NCI-H460 (cell line): ENCODE measurements at regions not wholly inside any gene's neighbourhood (a gene's known extent, or its start where the extent isn't known, plus 50 kb on each side); places are given as distances from the start of the nearest gene placed in this dataset.

Experiments
- DNase-seq: peaks from one replicate; pipeline ENCODE4 v3.0.0-alpha.2; 2016; ENCODE audit warnings: low read depth; ENCODE audit errors: extremely low read depth

GRCh38 chr9:120151149-120151548 lies 428.8 kb downstream of the CDK5RAP2 start:
- DNase-seq, result no peak

- no peak for DNase-seq
Observed at GRCh38 chr9:120138955-120139354, 441.0 kb downstream of the CDK5RAP2 start.

GRCh38 chr9:120137186-120137840 lies 442.7 kb downstream of the CDK5RAP2 start:
- no peak for DNase-seq

- DNase-seq, result no peak
Observed at GRCh38 chr9:120136696-120137095, 443.3 kb downstream of the CDK5RAP2 start.

GRCh38 chr9:120117081-120117480 lies 462.9 kb downstream of the CDK5RAP2 start:
- DNase-seq, result no peak

- no peak for DNase-seq
Observed at GRCh38 chr9:120110520-120110919, 469.4 kb downstream of the CDK5RAP2 start.

- DNase-seq, result peak; percentile 62
Observed at GRCh38 chr9:120109242-120109641, 470.7 kb downstream of the CDK5RAP2 start.

GRCh38 chr9:120107138-120107537 lies 472.8 kb downstream of the CDK5RAP2 start:
- no peak for DNase-seq

GRCh38 chr9:120104771-120105170 lies 475.2 kb downstream of the CDK5RAP2 start:
- DNase-seq, result no peak

GRCh38 chr9:120100595-120100994 lies 479.4 kb downstream of the CDK5RAP2 start:
- no peak for DNase-seq

GRCh38 chr9:120099065-120099464 lies 480.9 kb downstream of the CDK5RAP2 start:
- DNase-seq, result no peak

GRCh38 chr9:120098584-120098983 lies 481.4 kb downstream of the CDK5RAP2 start:
- no peak for DNase-seq

GRCh38 chr9:120091206-120091605 lies 488.8 kb downstream of the CDK5RAP2 start:
- no peak for DNase-seq

- DNase-seq, result no peak
Observed at GRCh38 chr9:120080849-120081248, 499.1 kb downstream of the CDK5RAP2 start.

- DNase-seq, result no peak
Observed at GRCh38 chr9:120078112-120078511, 501.9 kb downstream of the CDK5RAP2 start.

- DNase-seq, result no peak
Observed at GRCh38 chr9:120071760-120072159, 508.2 kb downstream of the CDK5RAP2 start.

- no peak for DNase-seq
Observed at GRCh38 chr9:120066315-120066714, 513.7 kb downstream of the CDK5RAP2 start.

- DNase-seq, result no peak
Observed at GRCh38 chr9:120065151-120065550, 514.8 kb downstream of the CDK5RAP2 start.

- no peak for DNase-seq
Observed at GRCh38 chr9:120045011-120045410, 535.0 kb downstream of the CDK5RAP2 start.

GRCh38 chr9:120043448-120043847 lies 536.5 kb downstream of the CDK5RAP2 start:
- no peak for DNase-seq

GRCh38 chr9:120040896-120041295 lies 539.1 kb downstream of the CDK5RAP2 start:
- no peak for DNase-seq

- DNase-seq, result no peak
Observed at GRCh38 chr9:120038342-120038741, 541.6 kb downstream of the CDK5RAP2 start.

GRCh38 chr9:120032639-120033038 lies 547.3 kb downstream of the CDK5RAP2 start:
- no peak for DNase-seq
